ENCODE measurements at regions not wholly inside any gene's neighbourhood (a gene's known extent, or its start where the extent isn't known, plus 50 kb on each side); places are given as distances from the start of the nearest gene placed in this dataset.

GRCh38 chr13:104733427-104733826 is 1667.2 kb upstream of the SLC10A2 start:
- TF ChIP-seq CTCF (IDR thresholded peaks at IDR 0.05) (no peak), POLR2A (IDR thresholded peaks at IDR 0.05; ENCODE audit: low read depth) (no peak), POLR2AphosphoS5 (IDR thresholded peaks at IDR 0.05) (no peak), EP300 (IDR thresholded peaks at IDR 0.05) (no peak)

Measured in esophagus muscularis mucosa (tissue), 4 donors.